HepG2 (cell line): ENCODE measurements at regions not wholly inside any gene's neighbourhood (a gene's known extent, or its start where the extent isn't known, plus 50 kb on each side); places are given as distances from the start of the nearest gene placed in this dataset.

Experiments
- ELF3 ChIP-seq: IDR thresholded peaks from 2 replicates; pipeline ENCODE4 v1.6.1; 2016; ENCODE audit warnings: missing genetic modification reagents, missing compliant biosample characterization
- FOXA1 ChIP-seq, 2 experiments: fragments of 450-650 bp in 1 of 2; sonication (generic) in 1 of 2; formaldehyde crosslinking in 1 of 2; IDR thresholded peaks; 2 replicates each; pipeline versions ENCODE4 v1.4.0 to v1.6.1; 2016 to 2020; ENCODE audit warnings: missing genetic modification reagents in 1 of 2
- FOXM1 ChIP-seq: sonication (generic); formaldehyde crosslinking; IDR thresholded peaks from 2 replicates; pipeline ENCODE4 v1.5.0; 2020; ENCODE audit warnings: missing genetic modification reagents
- KDM2A ChIP-seq: sonication (generic); formaldehyde crosslinking; IDR thresholded peaks from 2 replicates; pipeline ENCODE4 v1.4.0; 2020; ENCODE audit warnings: low read depth, missing genetic modification reagents, borderline replicate concordance
- MED13 ChIP-seq: sonication (generic); formaldehyde crosslinking; IDR thresholded peaks from 2 replicates; pipeline ENCODE4 v1.5.0; 2020; ENCODE audit warnings: missing genetic modification reagents
- RBAK ChIP-seq: sonication (generic); formaldehyde crosslinking; IDR thresholded peaks from 2 replicates; pipeline ENCODE4 v1.5.1; 2020; ENCODE audit warnings: mild to moderate bottlenecking, missing genetic modification reagents
- SALL2 ChIP-seq: sonication (generic); formaldehyde crosslinking; IDR thresholded peaks from 2 replicates; pipeline ENCODE4 v1.8.1; 2023; ENCODE audit warnings: mild to moderate bottlenecking, missing genetic modification reagents, inconsistent platforms
- SRSF1 ChIP-seq: fragments of 200-400 bp; formaldehyde crosslinking; optimal IDR thresholded peaks from 2 replicates; pipeline ENCODE3; 2017; ENCODE audit warnings: mild to moderate bottlenecking, low read depth, low read length, moderate library complexity
- TMF1 ChIP-seq: sonication (generic); formaldehyde crosslinking; IDR thresholded peaks from 2 replicates; pipeline ENCODE4 v1.8.1; 2022; ENCODE audit warnings: low read depth, missing genetic modification reagents
- ZEB1 ChIP-seq: IDR thresholded peaks from 2 replicates; pipeline ENCODE4 v1.6.1; 2012; ENCODE audit warnings: mild to moderate bottlenecking, low read depth, inconsistent platforms; ENCODE audit not compliant: insufficient replicate concordance
- ZFAT ChIP-seq: sonication (generic); formaldehyde crosslinking; conservative IDR thresholded peaks from 2 replicates; pipeline ENCODE4 v1.8.1; 2023; ENCODE audit warnings: missing genetic modification reagents, inconsistent platforms
- ZFP36L2 ChIP-seq: sonication (generic); formaldehyde crosslinking; IDR thresholded peaks from 2 replicates; pipeline ENCODE4 v1.4.0; 2020; ENCODE audit warnings: missing genetic modification reagents
- ZFP90 ChIP-seq: sonication (generic); formaldehyde crosslinking; IDR thresholded peaks from 2 replicates; pipeline ENCODE4 v1.8.0; 2022; ENCODE audit warnings: missing genetic modification reagents, mild to moderate bottlenecking, inconsistent platforms, borderline replicate concordance
- ZNF234 ChIP-seq: sonication (generic); formaldehyde crosslinking; conservative IDR thresholded peaks from 2 replicates; pipeline ENCODE4 v1.5.1; 2020; ENCODE audit warnings: mild to moderate bottlenecking, missing genetic modification reagents
- ZNF260 ChIP-seq: sonication (generic); formaldehyde crosslinking; IDR thresholded peaks from 2 replicates; pipeline ENCODE4 v1.4.0; 2020; ENCODE audit warnings: missing genetic modification reagents, low read depth, mild to moderate bottlenecking, borderline replicate concordance
- ZNF274 ChIP-seq: sonication (generic); formaldehyde crosslinking; IDR thresholded peaks from 2 replicates; pipeline ENCODE4 v1.5.1; 2020; ENCODE audit warnings: mild to moderate bottlenecking, missing genetic modification reagents
- ZNF430 ChIP-seq: sonication (generic); formaldehyde crosslinking; IDR thresholded peaks from 2 replicates; pipeline ENCODE4 v1.9.0; 2021; ENCODE audit warnings: mild to moderate bottlenecking, missing genetic modification reagents
- ZNF562 ChIP-seq: sonication (generic); formaldehyde crosslinking; IDR thresholded peaks from 2 replicates; pipeline ENCODE4 v1.8.0; 2022; ENCODE audit warnings: missing genetic modification reagents, borderline replicate concordance
- ZNF605 ChIP-seq: sonication (generic); formaldehyde crosslinking; IDR thresholded peaks from 2 replicates; pipeline ENCODE4 v1.8.0; 2022; ENCODE audit warnings: mild to moderate bottlenecking, missing genetic modification reagents
- ZNF616 ChIP-seq: sonication (generic); formaldehyde crosslinking; IDR thresholded peaks from 2 replicates; pipeline ENCODE4 v1.5.0; 2020; ENCODE audit warnings: low read depth, mild to moderate bottlenecking, missing genetic modification reagents
- ZNF772 ChIP-seq: sonication (generic); formaldehyde crosslinking; IDR thresholded peaks from 2 replicates; pipeline ENCODE4 v1.5.0; 2020; ENCODE audit warnings: mild to moderate bottlenecking, missing genetic modification reagents
- ZNF790 ChIP-seq: sonication (generic); formaldehyde crosslinking; IDR thresholded peaks from 2 replicates; pipeline ENCODE4 v1.8.0; 2022; ENCODE audit warnings: missing genetic modification reagents, mild to moderate bottlenecking, borderline replicate concordance
- TF ChIP-seq, protein P1 (sequence below): IDR thresholded peaks from 2 replicates; pipeline ENCODE4 v1.6.1; 2016; ENCODE audit warnings: missing compliant biosample characterization, missing genetic modification reagents, borderline replicate concordance
- TF ChIP-seq, protein P2 (sequence below): sonication (generic); formaldehyde crosslinking; IDR thresholded peaks from 2 replicates; pipeline ENCODE4 v1.5.0; 2020; ENCODE audit warnings: mild to moderate bottlenecking, missing genetic modification reagents, moderate library complexity
- TF ChIP-seq, protein P3 (sequence below): IDR thresholded peaks from 2 replicates; pipeline ENCODE4 v1.6.1; 2016; ENCODE audit warnings: low read depth, control low read depth
- TF ChIP-seq, protein P4 (sequence below): sonication (generic); formaldehyde crosslinking; IDR thresholded peaks from 2 replicates; pipeline ENCODE4 v1.4.0; 2020; ENCODE audit warnings: missing genetic modification reagents

DNA sequence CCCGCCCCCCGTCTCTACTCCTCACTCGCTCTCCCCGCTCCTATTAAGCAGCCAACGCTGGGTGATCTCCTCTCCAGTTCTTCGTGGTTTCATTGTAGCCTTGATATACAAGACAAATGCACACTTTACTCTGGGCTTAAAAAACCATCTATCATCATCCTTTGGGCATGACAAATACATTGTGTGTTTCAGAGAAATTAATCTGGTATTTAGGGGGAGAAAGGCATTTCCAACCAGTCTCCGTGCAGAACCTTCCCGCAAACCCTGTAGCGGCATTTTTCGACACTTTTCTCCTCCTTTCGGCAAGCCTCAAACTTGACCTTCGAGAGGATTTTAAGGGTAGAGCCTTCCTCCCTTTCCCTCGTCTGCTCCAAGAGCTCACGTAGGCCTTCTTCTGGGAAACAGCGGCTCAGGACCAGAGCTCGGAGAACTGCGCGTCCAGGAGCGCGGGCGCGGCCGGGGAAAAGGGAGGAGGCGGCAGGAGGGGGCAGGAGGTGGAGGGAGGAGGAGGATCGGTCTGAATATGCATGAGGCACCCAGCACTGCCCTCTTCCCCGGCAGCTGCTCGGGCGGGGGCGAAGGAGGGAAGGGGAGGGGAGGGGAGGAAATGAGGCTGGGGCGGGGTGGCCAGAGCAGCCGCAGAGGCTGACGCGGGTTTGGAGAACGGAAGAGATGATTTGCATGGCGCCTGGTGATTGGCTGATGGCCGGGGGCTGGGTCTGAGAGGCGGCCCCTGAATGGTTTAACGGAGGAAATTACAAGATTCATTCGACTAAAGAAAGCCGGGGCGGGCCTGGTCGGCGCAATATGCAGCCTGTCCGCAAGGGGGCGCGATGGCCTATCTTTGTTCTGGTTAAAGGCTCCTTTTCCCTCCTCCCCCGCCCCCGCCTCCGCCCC is 127.5 kb downstream of the TMEM161B start (continued):
- no peak for TF ChIP-seq ZNF790 (CRISPR knock-in tag)
- TF ChIP-seq ZFAT (CRISPR knock-in tag) = no peak
- TF ChIP-seq KDM2A (CRISPR knock-in tag) = peak; percentile 58; the same call in 1 of the 2 replicates
- no peak for TF ChIP-seq ZNF234 (CRISPR knock-in tag)
- TF ChIP-seq ZNF605 (CRISPR knock-in tag) = peak; percentile 58; the same call in 1 of the 2 replicates
- TF ChIP-seq ZNF274 (CRISPR knock-in tag) = 0 out of 2 replicates have a peak, but pooled peaks have one; percentile 50
- no peak for TF ChIP-seq ZNF616
- TF ChIP-seq FOXA1 (IDR thresholded peaks at IDR 0.05) = no peak
- TF ChIP-seq FOXA1 (CRISPR knock-in tag; IDR thresholded peaks at IDR 0.05) = no peak
- TF ChIP-seq, protein P1, sequence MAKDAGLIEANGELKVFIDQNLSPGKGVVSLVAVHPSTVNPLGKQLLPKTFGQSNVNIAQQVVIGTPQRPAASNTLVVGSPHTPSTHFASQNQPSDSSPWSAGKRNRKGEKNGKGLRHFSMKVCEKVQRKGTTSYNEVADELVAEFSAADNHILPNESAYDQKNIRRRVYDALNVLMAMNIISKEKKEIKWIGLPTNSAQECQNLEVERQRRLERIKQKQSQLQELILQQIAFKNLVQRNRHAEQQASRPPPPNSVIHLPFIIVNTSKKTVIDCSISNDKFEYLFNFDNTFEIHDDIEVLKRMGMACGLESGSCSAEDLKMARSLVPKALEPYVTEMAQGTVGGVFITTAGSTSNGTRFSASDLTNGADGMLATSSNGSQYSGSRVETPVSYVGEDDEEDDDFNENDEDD (CRISPR knock-in tag) = no peak
- no peak for TF ChIP-seq ZNF260 (CRISPR knock-in tag)
- TF ChIP-seq, protein P2, sequence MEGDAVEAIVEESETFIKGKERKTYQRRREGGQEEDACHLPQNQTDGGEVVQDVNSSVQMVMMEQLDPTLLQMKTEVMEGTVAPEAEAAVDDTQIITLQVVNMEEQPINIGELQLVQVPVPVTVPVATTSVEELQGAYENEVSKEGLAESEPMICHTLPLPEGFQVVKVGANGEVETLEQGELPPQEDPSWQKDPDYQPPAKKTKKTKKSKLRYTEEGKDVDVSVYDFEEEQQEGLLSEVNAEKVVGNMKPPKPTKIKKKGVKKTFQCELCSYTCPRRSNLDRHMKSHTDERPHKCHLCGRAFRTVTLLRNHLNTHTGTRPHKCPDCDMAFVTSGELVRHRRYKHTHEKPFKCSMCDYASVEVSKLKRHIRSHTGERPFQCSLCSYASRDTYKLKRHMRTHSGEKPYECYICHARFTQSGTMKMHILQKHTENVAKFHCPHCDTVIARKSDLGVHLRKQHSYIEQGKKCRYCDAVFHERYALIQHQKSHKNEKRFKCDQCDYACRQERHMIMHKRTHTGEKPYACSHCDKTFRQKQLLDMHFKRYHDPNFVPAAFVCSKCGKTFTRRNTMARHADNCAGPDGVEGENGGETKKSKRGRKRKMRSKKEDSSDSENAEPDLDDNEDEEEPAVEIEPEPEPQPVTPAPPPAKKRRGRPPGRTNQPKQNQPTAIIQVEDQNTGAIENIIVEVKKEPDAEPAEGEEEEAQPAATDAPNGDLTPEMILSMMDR = peak; percentile 71
- no peak for TF ChIP-seq FOXM1
- TF ChIP-seq, protein P3, sequence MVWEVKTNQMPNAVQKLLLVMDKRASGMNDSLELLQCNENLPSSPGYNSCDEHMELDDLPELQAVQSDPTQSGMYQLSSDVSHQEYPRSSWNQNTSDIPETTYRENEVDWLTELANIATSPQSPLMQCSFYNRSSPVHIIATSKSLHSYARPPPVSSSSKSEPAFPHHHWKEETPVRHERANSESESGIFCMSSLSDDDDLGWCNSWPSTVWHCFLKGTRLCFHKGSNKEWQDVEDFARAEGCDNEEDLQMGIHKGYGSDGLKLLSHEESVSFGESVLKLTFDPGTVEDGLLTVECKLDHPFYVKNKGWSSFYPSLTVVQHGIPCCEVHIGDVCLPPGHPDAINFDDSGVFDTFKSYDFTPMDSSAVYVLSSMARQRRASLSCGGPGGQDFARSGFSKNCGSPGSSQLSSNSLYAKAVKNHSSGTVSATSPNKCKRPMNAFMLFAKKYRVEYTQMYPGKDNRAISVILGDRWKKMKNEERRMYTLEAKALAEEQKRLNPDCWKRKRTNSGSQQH = no peak
- TF ChIP-seq ZEB1 = no peak
- TF ChIP-seq, protein P4, sequence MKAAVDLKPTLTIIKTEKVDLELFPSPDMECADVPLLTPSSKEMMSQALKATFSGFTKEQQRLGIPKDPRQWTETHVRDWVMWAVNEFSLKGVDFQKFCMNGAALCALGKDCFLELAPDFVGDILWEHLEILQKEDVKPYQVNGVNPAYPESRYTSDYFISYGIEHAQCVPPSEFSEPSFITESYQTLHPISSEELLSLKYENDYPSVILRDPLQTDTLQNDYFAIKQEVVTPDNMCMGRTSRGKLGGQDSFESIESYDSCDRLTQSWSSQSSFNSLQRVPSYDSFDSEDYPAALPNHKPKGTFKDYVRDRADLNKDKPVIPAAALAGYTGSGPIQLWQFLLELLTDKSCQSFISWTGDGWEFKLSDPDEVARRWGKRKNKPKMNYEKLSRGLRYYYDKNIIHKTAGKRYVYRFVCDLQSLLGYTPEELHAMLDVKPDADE = no peak
- TF ChIP-seq TMF1 (CRISPR knock-in tag) = no peak
- TF ChIP-seq SRSF1 = no peak
- no peak for TF ChIP-seq ZNF562 (CRISPR knock-in tag)
- TF ChIP-seq RBAK (CRISPR knock-in tag) = no peak
- 0 out of 2 replicates have a peak, but pooled peaks have one; percentile 42 for TF ChIP-seq ZFP90 (CRISPR knock-in tag)
- TF ChIP-seq ZNF772 (CRISPR knock-in tag) = no peak
- no peak for TF ChIP-seq ELF3 (CRISPR knock-in tag)
- TF ChIP-seq SALL2 (CRISPR knock-in tag) = no peak
- TF ChIP-seq ZNF430 = no peak
- TF ChIP-seq ZFP36L2 (CRISPR knock-in tag) = no peak
- TF ChIP-seq MED13 = no peak
